ENCODE measurements at regions not wholly inside any gene's neighbourhood (a gene's known extent, or its start where the extent isn't known, plus 50 kb on each side); places are given as distances from the start of the nearest gene placed in this dataset.

DNA sequence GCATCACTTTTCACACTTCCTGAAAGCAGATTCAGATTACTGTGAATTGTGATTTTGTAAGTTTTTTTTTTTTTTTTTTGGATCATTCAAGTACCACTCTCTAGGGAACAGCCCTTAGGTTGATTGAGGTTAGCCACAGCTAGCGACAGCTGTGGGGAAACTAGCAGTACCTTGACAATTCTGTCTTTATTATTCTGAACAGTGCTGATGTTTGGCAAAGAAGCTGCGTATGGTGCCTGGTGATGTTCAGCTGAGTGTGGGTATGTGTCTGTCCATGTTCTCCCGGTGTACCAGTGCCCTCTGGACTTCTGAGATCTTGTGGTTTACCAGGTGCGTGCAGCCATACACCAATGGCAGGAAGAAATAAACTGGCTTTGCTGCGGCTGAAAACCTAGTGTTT, 117.3 kb upstream of the PLPPR1 start:
- no peak for ATAC-seq (ENCODE audit: poor library complexity)
- intact Hi-C loops (cut with DNase I) = no loop called here
- DNase-seq = no peak

DNA sequence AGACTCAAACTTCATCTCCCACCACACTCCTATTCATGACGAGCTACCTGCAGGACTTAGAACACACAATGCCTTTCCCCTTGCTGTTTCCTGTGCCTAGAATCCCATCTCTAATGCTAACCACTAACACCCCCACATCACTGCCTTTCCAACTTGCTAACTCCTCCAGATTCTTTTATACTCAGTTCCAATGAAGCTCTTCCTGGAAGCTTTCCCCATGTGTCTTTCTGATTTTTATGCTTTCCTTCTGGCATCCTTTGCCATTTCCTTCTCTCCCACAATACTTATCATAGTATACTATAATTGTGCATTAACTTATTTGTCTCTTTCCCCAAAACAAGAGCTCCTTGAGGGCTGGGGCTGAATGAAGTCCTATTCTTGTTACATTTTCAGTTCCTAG, 115.3 kb upstream of the PLPPR1 start:
- intact Hi-C loops (cut with DNase I) = no loop called here
- ATAC-seq (ENCODE audit: poor library complexity) (no peak), DNase-seq (no peak)

DNA sequence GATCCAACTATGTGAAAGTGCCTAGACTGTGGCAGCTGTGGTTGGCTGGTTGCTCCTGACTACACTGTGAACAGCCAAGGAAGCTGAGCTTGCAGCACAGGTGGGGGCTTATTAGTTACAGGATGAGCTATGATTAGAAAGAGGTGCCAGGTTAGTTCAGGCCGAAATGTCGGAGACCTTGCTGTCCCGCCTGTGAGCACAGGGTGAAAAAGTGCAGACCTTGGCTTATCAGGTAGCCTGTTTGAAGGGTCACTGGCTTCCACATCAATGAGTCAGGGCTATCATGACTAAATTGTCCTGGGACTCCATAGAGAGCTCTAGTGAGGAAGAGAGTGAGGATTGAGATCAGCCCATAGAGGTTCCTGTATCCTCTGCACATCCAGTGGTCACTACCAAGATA, 114.3 kb upstream of the PLPPR1 start:
- ATAC-seq (ENCODE audit: poor library complexity) (no peak), DNase-seq (no peak)
- intact Hi-C loops (cut with DNase I) = no loop called here

DNA sequence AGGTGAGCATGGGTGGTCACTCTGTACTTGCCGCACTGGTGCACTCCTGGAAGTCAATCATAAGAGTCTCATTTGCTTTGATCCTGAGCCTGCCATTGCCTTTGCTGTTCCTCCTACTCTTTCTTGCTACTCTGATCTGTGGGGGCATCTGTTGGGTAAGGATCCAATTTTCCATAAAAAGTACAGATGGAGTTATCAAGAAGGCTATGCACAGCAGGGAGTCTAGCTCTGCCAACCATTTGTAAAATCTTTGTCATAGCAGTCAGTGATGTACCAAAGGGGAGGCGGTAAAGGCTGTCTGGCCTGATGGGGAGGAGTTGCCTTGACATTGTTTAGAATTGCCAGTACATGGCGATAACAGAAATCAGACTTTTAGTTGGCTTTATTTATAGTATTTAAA, 109.0 kb upstream of the PLPPR1 start:
- ATAC-seq (ENCODE audit: poor library complexity) = no peak
- intact Hi-C loops (cut with DNase I) = no loop called here
- DNase-seq = no peak

DNA sequence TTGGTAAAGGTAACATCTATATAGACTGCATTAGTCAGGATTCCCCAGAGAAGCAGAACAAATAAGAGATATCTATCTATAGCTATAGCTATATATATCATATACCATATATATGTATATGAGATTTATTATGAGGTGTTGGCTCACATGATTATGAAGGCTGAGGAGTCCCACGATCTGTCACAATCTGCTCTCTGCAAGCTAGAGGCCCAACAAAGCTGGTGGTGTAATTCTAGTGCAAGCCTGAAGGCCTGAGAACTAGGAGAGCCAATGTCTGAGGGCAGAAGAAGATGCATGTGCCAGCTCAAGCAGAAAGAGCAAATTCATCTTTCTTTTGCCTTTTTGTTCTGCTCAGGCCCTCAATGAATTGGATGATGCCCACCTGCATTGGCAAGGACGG, 102.2 kb upstream of the PLPPR1 start:
- intact Hi-C loops (cut with DNase I) = no loop called here
- ATAC-seq (ENCODE audit: poor library complexity) (no peak), DNase-seq (no peak)

DNA sequence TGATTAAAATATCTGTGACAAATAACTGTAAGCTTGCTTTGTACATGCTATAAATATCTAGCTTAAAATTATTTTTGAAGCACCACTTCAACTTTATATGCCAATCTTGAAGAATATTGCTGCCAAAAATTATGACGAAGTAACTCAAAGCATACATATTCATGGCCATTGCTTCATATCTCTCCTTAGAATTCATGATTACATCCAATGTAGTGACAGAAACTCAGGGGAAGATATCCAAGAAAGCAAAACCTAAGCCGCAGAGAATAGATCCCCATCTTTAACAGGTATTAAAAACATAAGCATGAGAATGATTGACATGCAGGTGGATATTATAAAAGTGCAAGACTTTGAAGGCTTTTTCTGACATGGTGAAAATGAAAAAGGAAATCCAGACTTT, 100.8 kb upstream of the PLPPR1 start:
- no peak for ATAC-seq (ENCODE audit: poor library complexity)
- DNase-seq = no peak
- intact Hi-C loops (cut with DNase I) = no loop called here

GRCh38 chr9:100933656-100934055, 94.9 kb upstream of the PLPPR1 start:
- DNase-seq (no peak), ATAC-seq (ENCODE audit: poor library complexity) (no peak)
- intact Hi-C loops (cut with DNase I) = no loop called here

DNA sequence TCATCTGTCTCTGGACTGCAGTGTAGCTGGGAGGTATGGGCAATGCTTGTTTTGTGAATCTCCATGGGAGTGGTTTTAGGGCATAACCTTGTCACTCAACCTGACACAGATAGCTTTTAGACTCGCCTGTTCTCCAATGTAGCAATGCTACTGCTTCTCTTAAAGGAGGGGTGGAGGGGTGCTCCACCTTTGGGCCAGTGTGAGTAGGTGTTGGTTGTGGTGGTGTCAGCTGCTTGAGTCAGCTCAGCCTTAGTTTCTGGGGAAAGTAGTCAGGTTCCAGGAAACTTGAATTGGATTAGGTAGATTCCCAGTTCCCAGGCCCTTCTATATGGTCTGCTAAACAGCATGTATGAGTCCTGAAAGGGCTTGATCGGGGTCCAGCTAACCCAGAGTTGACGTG, 91.1 kb upstream of the PLPPR1 start:
- intact Hi-C loops (cut with DNase I) = no loop called here
- no peak for ATAC-seq (ENCODE audit: poor library complexity)
- no peak for DNase-seq

- ATAC-seq (ENCODE audit: poor library complexity) = no peak
Observed at GRCh38 chr9:100938507-100938906, 90.0 kb upstream of the PLPPR1 start.

GRCh38 chr9:100939636-100940035, 88.9 kb upstream of the PLPPR1 start:
- no peak for DNase-seq
- ATAC-seq (ENCODE audit: poor library complexity) = no peak
- intact Hi-C loops (cut with DNase I) = no loop called here

More at GRCh38 chr9:100938507-100938906, 90.0 kb upstream of the PLPPR1 start:
- DNase-seq = no peak
- intact Hi-C loops (cut with DNase I) = no loop called here

GRCh38 chr9:100959226-100959625, 69.3 kb upstream of the PLPPR1 start:
- intact Hi-C loops (cut with DNase I) = no loop called here
- DNase-seq (no peak), ATAC-seq (ENCODE audit: poor library complexity) (no peak)

Data from Right ventricle myocardium superior (tissue), 1 donor.